ENCODE measurements at regions not wholly inside any gene's neighbourhood (a gene's known extent, or its start where the extent isn't known, plus 50 kb on each side); places are given as distances from the start of the nearest gene placed in this dataset.

DNA sequence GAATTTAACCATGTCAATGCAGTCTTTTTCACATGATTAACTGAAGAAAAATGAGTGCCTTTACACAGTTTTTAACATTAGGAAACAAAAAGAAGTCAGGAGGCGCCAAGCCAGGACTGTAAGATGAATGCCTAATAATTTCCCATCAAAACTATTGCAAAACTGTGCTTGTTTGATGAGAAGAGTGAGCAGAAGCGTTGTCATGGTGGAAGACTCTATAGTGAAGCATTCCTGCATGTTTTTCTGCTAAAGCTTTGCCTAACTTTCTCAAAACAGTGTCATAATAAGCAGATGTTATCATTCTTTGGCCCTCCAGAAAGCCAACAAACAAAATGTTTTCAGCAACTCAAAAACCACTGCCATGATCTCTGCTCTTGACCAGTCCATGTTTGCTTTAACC lies 156.8 kb upstream of the CDIN1 start:
- Histone ChIP-seq H3K27ac (ENCODE audit: insufficient read depth, low read length) (no peak overlapping the region), H3K4me2 (ENCODE audit: low read depth, low read length) (no peak overlapping the region), H3K4ac (ENCODE audit: low read depth, low read length) (no peak overlapping the region), H3K9me3 (ENCODE audit: control insufficient read depth, insufficient read depth, low read length) (peaks cover 7% of the 10 kb centered on the region; the same call in 1 of the 2 replicates), H2BK120ac (ENCODE audit: low read depth, low read length) (0 out of 2 replicates have a peak overlapping the region, but pooled peaks have one; percentile 11), H2BK20ac (ENCODE audit: low read depth, low read length) (peak overlapping the region; percentile 6; the same call in 1 of the 2 replicates), H2AK5ac (ENCODE audit: low read depth, low read length) (no peak overlapping the region), H4K20me1 (ENCODE audit: insufficient read depth, low read length) (no peaks in the 10 kb centered on the region), H3K14ac (replicated peaks; ENCODE audit: low read depth, low read length) (no peak overlapping the region), H3K36me3 (ENCODE audit: control insufficient read depth, insufficient read depth, low read length) (no peaks in the 10 kb centered on the region), H3K27me3 (ENCODE audit: control insufficient read depth, insufficient read depth, low read length) (no peaks in the 10 kb centered on the region), H3K4me1 (ENCODE audit: control insufficient read depth, insufficient read depth, low read length) (peaks cover 6% of the 10 kb centered on the region; the same call in 1 of the 2 replicates), H2AFZ (replicated peaks; ENCODE audit: low read length, poor library complexity) (no peak overlapping the region), H2BK5ac (ENCODE audit: low read depth, low read length, poor library complexity, severe bottlenecking) (no peak overlapping the region), H4K8ac (ENCODE audit: low read depth in 2 of 2, low read length in 2 of 2) (0 out of 4 replicates have a peak overlapping the region, but pooled peaks of 1 of the 2 experiments have one; percentile 8), H3K4me3 (ENCODE audit: insufficient read depth, low read depth, low read length) (no peak overlapping the region), H2BK15ac (ENCODE audit: low read depth, low read length) (peak overlapping the region; percentile 74; the same call in 1 of the 3 replicates), H4K91ac (ENCODE audit: insufficient read depth, low read depth, low read length) (no peak overlapping the region; the same call in 1 of the 2 replicates), H3K79me1 (ENCODE audit: low read depth in 1 of 2, low read length in 2 of 2) (no peaks in the 10 kb centered on the region), H2AK9ac (replicated peaks; ENCODE audit: low read depth, low read length, poor library complexity) (no peak overlapping the region), H3K9ac (ENCODE audit: low read depth, low read length) (no peak overlapping the region), H3K9me1 (ENCODE audit: insufficient read depth, low read length) (peaks cover 2% of the 10 kb centered on the region; the same call in 1 of the 2 replicates), H3K56ac (ENCODE audit: extremely low read depth, insufficient read depth, low read length) (no peak overlapping the region), H3K23ac (ENCODE audit: low read depth, low read length) (no peak overlapping the region), H4K5ac (ENCODE audit: low read depth, low read length) (no peak overlapping the region), H3K18ac (ENCODE audit: low read depth, low read length) (no peak overlapping the region)
- in situ Hi-C loops (cut with MboI; ENCODE audit: low sequenced_read_pairs) (no loop called here), intact Hi-C loops (cut with micrococcal nuclease) (no loop called here), dilution Hi-C loops (cut with HindIII; ENCODE audit: low sequenced_read_pairs, unreplicated experiment) (no loop called here)
- WGBS, 2 experiments (ENCODE audit: extremely low coverage in 2 of 2, insufficient read length in 1 of 2), result no CpG with 5 or more reads among the region's 2 CpGs
- ATAC-seq (ENCODE audit: low read depth), result no peak
- TF ChIP-seq, protein P1, sequence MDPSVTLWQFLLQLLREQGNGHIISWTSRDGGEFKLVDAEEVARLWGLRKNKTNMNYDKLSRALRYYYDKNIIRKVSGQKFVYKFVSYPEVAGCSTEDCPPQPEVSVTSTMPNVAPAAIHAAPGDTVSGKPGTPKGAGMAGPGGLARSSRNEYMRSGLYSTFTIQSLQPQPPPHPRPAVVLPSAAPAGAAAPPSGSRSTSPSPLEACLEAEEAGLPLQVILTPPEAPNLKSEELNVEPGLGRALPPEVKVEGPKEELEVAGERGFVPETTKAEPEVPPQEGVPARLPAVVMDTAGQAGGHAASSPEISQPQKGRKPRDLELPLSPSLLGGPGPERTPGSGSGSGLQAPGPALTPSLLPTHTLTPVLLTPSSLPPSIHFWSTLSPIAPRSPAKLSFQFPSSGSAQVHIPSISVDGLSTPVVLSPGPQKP (IDR thresholded peaks at IDR 0.05; ENCODE audit: borderline replicate concordance, low read depth, low read length), result no peak
- TF ChIP-seq, protein P2, sequence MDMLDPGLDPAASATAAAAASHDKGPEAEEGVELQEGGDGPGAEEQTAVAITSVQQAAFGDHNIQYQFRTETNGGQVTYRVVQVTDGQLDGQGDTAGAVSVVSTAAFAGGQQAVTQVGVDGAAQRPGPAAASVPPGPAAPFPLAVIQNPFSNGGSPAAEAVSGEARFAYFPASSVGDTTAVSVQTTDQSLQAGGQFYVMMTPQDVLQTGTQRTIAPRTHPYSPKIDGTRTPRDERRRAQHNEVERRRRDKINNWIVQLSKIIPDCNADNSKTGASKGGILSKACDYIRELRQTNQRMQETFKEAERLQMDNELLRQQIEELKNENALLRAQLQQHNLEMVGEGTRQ (IDR thresholded peaks at IDR 0.05; ENCODE audit: low read depth, low read length), result no peak
- TF ChIP-seq RFX5 (IDR thresholded peaks at IDR 0.05; ENCODE audit: low read depth, low read length) (no peak), MAZ (IDR thresholded peaks at IDR 0.05; ENCODE audit: borderline replicate concordance, low read depth, low read length) (no peak), BHLHE40 (IDR thresholded peaks at IDR 0.05; ENCODE audit: low read depth, low read length) (no peak), POLR2A (IDR thresholded peaks at IDR 0.05; ENCODE audit: low read depth, low read length) (no peak), RAD21 (IDR thresholded peaks at IDR 0.05; ENCODE audit: low read length) (no peak), FOS (IDR thresholded peaks at IDR 0.05; ENCODE audit: low read depth, low read length) (no peak), SMC3 (IDR thresholded peaks at IDR 0.05; ENCODE audit: low read depth, low read length) (no peak), CHD1 (IDR thresholded peaks at IDR 0.05; ENCODE audit: low read depth, low read length) (no peak), CEBPB (IDR thresholded peaks at IDR 0.05; ENCODE audit: low read depth, low read length) (no peak), MXI1 (IDR thresholded peaks at IDR 0.05; ENCODE audit: borderline replicate concordance, low read depth, low read length) (no peak)
- TF ChIP-seq, protein P3, sequence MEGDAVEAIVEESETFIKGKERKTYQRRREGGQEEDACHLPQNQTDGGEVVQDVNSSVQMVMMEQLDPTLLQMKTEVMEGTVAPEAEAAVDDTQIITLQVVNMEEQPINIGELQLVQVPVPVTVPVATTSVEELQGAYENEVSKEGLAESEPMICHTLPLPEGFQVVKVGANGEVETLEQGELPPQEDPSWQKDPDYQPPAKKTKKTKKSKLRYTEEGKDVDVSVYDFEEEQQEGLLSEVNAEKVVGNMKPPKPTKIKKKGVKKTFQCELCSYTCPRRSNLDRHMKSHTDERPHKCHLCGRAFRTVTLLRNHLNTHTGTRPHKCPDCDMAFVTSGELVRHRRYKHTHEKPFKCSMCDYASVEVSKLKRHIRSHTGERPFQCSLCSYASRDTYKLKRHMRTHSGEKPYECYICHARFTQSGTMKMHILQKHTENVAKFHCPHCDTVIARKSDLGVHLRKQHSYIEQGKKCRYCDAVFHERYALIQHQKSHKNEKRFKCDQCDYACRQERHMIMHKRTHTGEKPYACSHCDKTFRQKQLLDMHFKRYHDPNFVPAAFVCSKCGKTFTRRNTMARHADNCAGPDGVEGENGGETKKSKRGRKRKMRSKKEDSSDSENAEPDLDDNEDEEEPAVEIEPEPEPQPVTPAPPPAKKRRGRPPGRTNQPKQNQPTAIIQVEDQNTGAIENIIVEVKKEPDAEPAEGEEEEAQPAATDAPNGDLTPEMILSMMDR (conservative IDR thresholded peaks at IDR 0.05; ENCODE audit: low read depth, low read length), result no peak
- no TSS peak for BruUV-seq (replicated peaks)
- no peak for DNase-seq
- CTCF ChIA-PET, result no interaction called here
- POLR2A ChIA-PET (ENCODE audit: unreplicated experiment), result no interaction called here

Data from IMR-90 (cell line).